Epithelial cell of proximal tubule (primary cell): ENCODE measurements at regions not wholly inside any gene's neighbourhood (a gene's known extent, or its start where the extent isn't known, plus 50 kb on each side); places are given as distances from the start of the nearest gene placed in this dataset.
"Not testable (repeated sequence)": the region's sequence is repeated elsewhere in the genome, so short reads cannot be mapped to it uniquely, and the experiment has no call there.

ENCODE experiments used
- DNase-seq: peaks from one replicate; pipeline ENCODE4 v3.0.0-alpha.2; 2011; ENCODE audit warnings: low read depth
- H3K4me3 ChIP-seq: 2 replicates; pipeline ENCODE4 v1.5.1; 2011; ENCODE audit warnings: low read depth, mild to moderate bottlenecking, low read length
- CTCF ChIP-seq: conservative IDR thresholded peaks from 2 replicates; pipeline ENCODE4 v1.5.1; 2012; ENCODE audit warnings: low read depth, mild to moderate bottlenecking, low read length

GRCh38 chr2:123791207-123791606, 233.9 kb upstream of the CNTNAP5 start:
- DNase-seq: no peak
- TF ChIP-seq CTCF: no peak
- no peak overlapping the region for H3K4me3 ChIP-seq

GRCh38 chr2:123791684-123792083, 233.4 kb upstream of the CNTNAP5 start:
- TF ChIP-seq CTCF: no peak
- H3K4me3 ChIP-seq: no peak overlapping the region
- no peak for DNase-seq

- not testable (repeated sequence) for H3K4me3 ChIP-seq, DNase-seq
These were observed 221.0 kb upstream of the CNTNAP5 start for GRCh38 chr2:123804126-123804525.

- H3K4me3 ChIP-seq, DNase-seq: not testable (repeated sequence)
These were observed 219.3 kb upstream of the CNTNAP5 start for GRCh38 chr2:123805746-123806145.

- peak; percentile 26 for TF ChIP-seq CTCF
- no peak overlapping the region for H3K4me3 ChIP-seq
- no peak for DNase-seq
These were observed 216.8 kb upstream of the CNTNAP5 start for GRCh38 chr2:123808243-123808642.

GRCh38 chr2:123811846-123812245, 213.2 kb upstream of the CNTNAP5 start:
- H3K4me3 ChIP-seq: no peak overlapping the region
- no peak for TF ChIP-seq CTCF
- no peak for DNase-seq

- no peak for TF ChIP-seq CTCF
- peak; percentile 32 for DNase-seq
- no peak overlapping the region for H3K4me3 ChIP-seq
These were observed 208.9 kb upstream of the CNTNAP5 start for GRCh38 chr2:123816203-123816602.

- DNase-seq: no peak
- no peak overlapping the region for H3K4me3 ChIP-seq
- TF ChIP-seq CTCF: no peak
These were observed 208.2 kb upstream of the CNTNAP5 start for GRCh38 chr2:123816928-123817327.
